NCI-H2029 (cell line): ENCODE measurements at regions not wholly inside any gene's neighbourhood (a gene's known extent, or its start where the extent isn't known, plus 50 kb on each side); places are given as distances from the start of the nearest gene placed in this dataset.
"Not testable (repeated sequence)": the region's sequence is repeated elsewhere in the genome, so short reads cannot be mapped to it uniquely, and the experiment has no call there.

ENCODE experiments used
- DNase-seq: peaks from one replicate; lab custom pipeline; 2025; lab: John Stamatoyannopoulos, UW

- DNase-seq: no peak
These were observed 75.5 kb downstream of the ASB1 start for GRCh38 chr2:238502088-238502810.

DNA sequence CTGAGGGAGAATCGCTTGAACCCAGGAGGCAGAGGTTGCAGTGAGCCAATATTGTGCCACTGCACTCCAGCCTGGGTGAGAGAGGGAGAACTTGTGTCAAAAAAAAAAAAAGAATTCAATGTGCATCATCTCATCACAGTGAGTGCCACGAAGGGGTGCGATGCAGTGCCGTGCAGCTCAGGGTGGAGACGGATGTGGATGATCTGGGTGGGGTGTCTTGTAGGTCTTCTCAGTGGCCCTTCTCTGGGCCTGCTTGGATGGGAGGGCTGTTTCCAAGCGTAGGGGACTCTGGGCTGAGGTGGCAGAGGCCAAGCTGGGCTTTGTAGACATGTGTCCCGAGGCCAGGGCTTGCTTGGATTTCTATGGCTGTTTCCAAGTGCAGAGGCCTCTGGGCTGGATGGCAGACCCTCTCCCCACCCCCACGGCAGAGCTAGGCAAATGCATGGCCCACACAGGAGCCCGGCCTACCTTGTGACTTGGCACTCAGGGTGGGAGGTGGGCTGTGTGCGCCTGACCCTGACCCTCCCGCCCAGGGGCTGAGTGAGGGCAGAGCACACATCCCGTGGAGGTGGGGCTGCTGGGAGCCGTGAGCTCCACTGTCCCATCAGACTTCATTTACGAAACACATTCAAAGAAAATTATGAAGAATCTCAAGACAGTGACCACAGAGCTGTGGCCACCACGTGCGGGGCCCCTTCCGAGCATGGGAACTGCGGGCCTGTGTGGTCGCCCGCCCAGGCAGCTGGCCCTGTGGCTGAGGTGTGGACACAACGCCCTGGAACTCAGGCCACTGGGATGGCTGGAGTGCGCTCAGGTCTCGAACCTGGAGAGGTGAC, 76.4 kb downstream of the ASB1 start:
- no peak for DNase-seq

DNA sequence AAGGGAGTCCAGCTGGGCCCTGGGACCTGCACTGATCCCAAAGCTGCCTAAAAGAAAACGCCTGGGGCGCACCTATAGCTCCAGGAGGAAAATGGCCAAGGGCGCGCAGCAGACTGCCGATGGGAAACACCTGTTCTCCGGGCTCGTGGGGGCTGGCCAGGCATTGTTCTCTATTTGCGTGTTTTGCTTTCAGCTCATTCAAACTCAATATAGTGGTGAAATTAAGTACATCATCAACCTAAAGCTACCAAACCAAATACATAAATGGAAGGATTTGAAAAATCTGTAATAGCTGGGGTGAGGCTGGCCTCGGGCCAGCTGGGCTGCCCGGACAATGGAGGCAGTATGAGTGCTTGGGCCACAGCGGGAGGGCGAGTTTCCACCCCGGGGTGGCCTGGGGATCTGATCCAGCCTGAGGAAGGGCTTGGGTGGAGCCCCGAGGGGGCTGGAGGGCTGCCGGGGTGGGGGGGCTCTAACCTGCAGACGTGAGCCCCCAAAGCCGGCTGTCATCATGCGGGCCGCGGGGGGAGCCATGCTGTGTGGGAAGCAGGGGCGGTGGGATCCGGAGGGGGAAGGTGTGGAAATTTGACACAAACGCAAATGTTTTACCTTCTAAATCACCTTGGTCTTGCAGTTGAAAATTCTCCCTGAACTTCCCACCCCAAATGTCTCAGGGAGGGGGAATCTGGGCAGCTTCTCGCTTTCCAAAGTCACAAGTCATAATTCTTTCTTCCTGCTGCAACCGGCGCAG, 77.6 kb downstream of the ASB1 start:
- no peak for DNase-seq

DNA sequence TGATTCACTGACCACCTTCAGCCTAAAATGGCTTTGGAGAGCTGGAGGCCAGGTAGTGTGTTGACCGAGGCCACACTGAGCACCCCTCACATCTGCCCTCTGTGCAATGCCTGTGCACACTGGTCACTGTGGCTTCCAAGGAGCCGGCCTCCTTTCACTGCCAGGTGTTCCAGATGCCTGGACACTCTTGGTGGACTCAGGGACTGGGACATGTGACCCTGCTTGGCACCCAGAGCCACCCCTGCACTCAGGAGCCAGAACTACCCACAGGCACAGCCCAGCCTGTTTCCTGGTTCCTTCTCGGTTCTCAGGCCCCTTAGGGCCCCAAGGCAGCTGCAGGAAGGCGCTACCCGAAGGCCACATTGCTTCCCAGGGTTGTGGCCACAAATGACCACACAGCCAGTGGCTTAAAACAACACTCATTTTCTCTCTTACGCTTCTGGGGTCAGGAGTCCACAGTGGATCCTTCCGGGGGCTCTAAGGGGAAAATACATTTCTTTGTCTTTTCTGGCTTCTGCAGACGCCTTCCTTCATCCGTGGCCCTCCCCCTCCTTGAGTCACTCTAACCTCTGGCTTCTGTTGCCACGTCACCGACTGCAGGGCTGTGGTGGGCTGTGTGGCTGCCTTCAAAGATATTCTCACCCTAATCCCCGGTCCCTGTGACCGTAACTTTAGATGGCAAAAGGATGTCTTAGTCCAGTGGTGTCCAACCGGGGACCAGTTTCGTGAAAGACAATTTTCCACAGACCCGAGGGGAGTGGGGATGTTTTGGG, 78.6 kb downstream of the ASB1 start:
- DNase-seq: no peak

DNA sequence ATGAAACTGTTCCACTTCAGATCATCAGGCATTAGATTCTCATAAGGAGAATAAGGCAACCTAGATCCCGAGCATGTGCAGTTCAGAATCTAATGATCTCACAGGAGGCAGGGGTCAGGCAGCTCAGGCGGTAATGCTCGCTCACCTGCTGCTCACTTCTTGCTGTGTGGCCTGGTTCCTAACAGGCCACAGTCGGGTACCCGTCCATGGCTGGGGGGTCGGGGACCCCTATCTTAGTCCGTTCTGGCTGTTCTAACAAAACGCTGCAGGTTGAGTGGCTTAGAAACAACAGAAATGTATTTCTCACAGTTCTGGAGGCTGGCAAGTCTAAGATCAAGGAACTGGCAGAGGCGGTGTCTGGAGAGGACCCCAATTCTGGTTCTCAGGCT, 79.2 kb downstream of the ASB1 start:
- DNase-seq: no peak

- DNase-seq: no peak
These were observed 79.8 kb downstream of the ASB1 start for GRCh38 chr2:238506371-238507068.

- DNase-seq: no peak
These were observed 81.1 kb downstream of the ASB1 start for GRCh38 chr2:238507836-238508235.

- no peak for DNase-seq
These were observed 82.6 kb downstream of the ASB1 start for GRCh38 chr2:238509151-238509835.

DNA sequence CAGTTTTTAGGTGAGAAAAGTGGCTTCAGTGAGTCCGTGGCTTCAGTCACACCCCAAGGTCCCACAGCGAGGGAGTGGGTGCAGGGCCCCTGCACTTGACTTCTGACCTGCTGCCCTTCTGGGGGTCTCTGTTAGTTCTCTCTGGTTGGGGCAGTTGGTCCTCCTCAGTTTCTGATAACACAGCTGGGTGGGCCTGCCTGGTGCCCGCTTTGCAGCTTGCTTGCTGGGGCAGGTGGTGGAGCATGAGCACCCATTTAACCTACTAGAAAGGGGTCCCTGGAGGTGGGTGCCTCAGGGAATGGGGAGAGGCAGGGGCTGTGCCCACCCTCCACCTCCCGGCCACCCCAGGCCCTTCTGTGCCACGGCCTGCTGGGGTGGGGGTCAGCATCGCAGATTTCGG, 83.2 kb downstream of the ASB1 start:
- no peak for DNase-seq

DNA sequence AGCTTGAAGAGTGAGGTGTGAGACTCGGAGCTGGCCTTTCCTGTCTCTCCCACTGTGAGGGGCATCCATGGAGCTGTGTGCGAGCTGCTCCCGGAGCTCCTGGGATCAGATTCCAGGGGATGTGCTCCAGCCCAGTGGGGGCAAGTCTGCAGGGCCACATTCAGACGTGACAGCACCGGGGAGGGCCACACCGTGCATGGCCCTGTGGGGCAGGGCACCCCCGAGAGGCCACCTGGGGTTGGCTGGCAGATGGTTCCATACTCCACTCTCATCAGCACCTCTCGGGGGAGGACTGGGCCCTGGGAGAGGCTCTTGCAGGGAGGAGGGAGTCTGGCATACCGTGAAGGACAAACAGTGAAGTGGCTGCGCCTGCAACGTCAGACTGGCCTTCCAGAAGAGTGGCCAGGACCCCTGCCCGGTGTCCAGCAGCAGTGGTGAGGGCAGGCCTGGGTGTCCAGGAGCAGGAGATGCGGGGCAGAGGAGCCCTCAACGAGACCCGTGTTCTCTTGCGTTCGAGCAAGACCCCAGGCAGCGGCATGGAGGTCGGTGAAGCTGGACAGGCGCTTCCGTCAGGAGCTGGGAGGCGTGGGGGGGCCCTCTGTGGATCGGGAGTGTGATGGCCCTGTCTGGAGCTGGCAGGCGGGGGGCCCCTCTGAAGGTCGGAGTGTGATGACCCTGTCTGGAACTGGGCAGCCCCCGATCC, 84.3 kb downstream of the ASB1 start:
- DNase-seq: no peak

GRCh38 chr2:238511614-238511950, 84.9 kb downstream of the ASB1 start:
- no peak for DNase-seq

DNA sequence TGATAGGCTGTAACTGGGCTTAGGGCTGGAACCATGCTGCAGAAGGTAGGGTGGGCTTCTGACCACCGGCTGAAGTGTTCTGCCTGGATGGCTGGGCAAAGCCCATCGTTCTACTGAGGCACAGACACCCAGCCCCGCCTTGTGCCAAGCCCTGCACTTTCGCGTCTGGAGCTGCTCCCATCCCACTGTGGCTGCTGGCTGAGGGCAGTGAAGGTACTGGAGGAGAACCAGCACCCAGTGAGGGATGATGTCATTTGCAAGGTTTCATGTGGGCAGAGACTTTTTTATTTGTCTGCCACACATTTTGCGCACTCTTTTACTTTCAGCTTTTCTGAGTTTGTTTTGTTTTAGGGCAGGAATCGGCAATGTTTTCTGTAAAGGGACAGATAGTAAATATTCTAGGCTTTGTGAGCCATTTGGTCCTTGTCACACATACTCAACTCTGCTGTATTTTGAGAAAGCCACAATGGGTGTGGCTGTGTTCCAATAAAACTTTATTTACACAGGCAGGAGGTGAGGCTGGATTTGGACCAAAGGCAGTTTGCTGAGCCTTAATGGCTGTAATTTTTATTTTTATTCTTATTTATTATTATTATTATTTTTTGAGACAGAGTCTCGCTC, 85.6 kb downstream of the ASB1 start:
- DNase-seq: no peak

- DNase-seq: no peak
These were observed 86.6 kb downstream of the ASB1 start for GRCh38 chr2:238513346-238513745.

- not testable (repeated sequence) for DNase-seq
These were observed 87.3 kb downstream of the ASB1 start for GRCh38 chr2:238514024-238514423.

- no peak for DNase-seq
These were observed 88.7 kb downstream of the ASB1 start for GRCh38 chr2:238515377-238515776.

- DNase-seq: no peak
These were observed 90.5 kb downstream of the ASB1 start for GRCh38 chr2:238517209-238517608.

- DNase-seq: no peak
These were observed 91.6 kb downstream of the ASB1 start for GRCh38 chr2:238518172-238518820.

GRCh38 chr2:238518821-238519186, 92.1 kb downstream of the ASB1 start:
- no peak for DNase-seq

- DNase-seq: no peak
These were observed 93.7 kb downstream of the ASB1 start for GRCh38 chr2:238520359-238520886.
